HG03558 (cell line): ENCODE measurements at regions not wholly inside any gene's neighbourhood (a gene's known extent, or its start where the extent isn't known, plus 50 kb on each side); places are given as distances from the start of the nearest gene placed in this dataset.

Experiments used
- ATAC-seq: cut with Tn5 transposase; IDR thresholded peaks from one replicate; pipeline ENCODE4 v1.9.1; 2021; ENCODE audit warnings: moderate number of reproducible peaks; ENCODE audit not compliant: unreplicated experiment; ENCODE audit errors: extremely low read depth

DNA sequence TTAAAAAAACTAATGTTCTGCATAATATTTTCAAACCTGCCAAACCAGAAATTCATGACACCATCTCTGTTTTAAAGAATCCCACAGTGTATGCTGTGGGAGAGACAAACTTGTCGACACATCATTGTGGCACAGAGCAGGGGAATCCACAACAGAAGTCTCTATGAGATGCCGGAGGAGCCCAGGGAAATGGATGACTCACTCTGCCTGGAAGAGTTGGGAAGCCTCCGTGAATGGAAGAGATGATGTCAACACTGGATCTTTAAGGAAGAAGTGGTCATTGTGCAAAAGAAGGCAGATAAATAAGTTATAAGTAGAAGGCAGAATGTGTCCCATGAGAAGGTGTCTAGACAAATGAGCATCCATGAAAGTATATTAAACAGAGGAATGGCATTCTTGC, 595.1 kb downstream of the RAB28 start:
- ATAC-seq = no peak

DNA sequence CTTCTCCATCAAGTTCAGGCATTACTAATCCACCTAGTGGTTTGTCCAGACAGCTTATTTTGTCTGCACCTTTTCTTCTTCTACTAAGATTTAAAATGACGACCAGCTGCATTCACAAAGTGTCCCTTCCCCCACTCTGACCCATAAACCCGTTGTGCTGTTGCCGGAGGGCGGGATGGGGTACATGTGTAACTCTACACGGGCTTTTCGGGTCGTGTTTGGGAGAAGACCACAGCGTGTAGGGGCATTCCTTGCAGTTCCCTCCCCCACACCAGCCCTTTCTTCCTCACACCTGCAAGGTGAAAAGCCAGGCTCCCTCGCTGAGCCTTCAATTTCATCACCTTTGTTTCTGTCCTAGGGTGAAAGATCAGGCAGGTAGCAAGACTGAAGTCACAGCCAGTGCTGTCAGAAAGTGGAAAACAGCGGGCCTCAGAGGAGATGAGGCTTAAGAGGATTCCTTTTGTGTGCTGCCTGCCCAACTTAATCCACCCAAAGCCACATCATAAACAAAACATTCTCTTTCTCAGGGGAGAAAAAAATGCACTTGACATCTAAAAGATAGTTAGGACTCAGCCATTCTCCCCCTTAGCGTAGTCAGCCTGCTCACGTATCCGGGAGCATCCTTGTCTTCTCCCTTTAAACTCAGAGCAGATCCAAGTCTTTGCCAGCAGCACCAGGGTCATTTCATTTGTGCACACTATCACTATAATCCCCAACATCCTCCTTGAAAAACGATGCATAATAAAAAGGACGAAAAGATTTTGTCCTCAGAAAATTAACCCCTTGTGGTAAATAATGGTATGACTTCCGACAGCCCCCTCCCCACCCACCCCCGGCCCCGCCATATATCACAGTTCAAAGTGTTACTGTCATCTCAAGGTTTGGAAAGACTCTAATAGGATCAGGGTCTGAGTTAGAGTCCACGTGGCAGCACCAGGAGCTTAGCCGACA, 599.0 kb downstream of the RAB28 start:
- ATAC-seq = no peak

DNA sequence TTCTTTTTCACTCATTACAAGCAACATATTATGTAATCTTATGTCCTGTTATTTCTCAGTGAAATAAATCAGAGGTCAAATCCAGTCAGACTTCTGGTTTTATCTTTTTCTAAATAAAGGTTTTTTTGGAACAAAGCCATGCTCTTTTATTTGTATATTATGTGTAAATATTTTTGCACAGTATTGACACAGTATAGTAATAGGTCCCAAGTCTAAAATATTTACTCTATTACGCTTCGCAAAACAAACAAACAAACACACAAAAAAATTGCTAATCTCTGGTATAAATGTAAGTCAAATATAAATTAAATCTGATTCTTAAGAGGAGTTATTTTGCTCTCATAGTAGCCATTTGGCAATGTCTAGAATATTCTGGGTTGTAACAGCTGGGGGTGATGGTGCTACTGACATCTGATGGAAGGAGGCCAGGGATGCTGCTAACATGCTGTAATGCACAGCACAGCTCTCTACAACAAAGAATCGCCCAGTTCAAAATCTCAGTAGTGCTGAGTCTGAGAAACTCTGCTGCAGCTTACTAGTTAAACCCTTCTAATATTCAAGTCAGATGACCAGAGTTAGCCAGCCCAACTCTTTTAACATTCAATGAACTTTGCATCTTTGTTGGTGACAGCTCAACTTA, 602.1 kb downstream of the RAB28 start:
- no peak for ATAC-seq

DNA sequence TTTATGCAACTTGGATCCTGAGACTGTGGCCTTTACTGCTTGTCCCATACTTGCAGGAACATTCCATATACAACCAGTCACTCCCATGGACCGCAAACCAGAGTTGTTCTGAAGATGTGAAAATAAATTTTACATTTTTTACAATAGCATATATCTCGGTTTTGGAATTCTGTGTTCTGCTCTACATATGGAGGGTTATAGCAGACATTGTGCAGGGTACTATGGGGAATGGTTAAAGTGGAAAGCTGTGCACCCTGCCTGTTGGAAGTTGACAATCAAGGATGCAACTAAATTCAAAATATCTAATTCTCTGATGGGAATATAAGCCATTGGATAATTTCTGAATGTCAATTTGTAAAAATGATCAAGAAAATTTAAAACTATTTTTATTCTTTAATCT, 603.3 kb downstream of the RAB28 start:
- ATAC-seq = no peak

DNA sequence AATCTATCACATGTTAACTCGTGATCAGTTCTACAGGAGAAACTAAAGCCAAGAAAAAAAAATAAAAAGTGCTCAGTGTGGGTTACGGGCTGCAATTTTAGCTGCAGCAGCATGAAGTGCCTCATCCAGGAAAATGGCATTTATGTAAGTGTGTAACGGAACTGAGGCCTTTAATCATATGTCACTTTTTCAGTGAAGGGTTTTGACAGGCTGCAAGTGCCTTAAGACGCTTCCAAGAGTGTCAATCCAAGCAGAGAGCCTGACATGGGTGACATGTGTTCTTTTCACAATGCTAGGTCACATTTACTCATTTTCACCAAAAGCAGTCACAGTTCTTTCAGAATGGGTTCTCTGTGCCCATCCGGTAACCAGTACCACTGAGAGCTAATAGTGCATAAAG, 604.6 kb downstream of the RAB28 start:
- ATAC-seq = no peak

DNA sequence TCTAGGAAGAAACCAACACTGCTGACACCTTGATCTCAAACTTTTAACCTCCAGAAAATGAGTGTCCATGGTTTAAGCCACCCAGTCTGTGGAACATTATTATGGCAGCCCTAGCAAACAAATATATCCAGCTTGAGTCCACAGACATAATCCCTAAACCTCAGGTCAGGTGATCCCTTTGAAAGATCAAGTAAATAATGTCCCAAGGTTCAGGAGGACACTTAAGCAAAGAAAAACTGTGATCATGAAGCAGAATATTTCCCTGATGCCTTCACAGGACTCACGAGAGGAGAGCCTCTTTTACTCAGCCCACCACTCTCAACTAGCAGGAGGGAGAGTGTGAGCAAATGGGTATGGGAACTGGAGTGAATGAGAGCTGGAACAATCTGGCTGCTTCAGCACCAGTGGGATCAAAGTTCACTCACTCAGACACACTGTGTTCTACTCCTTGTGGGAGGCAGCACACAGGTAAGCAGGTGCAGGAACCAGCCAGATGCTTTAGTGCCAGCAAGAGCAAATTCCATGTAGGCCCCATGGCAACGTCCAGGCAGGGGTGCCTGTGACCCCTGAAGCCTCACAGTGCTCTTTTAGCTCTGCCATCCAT, 608.4 kb downstream of the RAB28 start:
- no peak for ATAC-seq

DNA sequence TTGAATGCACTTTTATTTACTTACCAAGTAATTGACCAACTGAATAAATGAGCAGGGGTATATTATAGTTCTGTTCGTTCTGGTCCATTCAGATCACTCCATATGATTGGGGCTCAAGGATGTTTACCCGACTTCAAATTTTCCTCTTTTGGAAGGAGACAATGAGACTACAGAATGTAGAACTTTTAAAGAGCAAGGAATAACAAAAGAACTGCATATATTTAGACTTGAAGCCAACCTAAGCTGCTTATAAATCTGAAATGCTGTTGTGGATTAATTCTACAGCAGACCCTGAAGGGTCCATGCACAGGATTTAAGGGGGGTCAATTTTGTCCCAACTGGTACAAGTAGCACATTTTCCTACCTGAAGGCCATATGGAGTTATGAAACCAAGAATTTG, 610.8 kb downstream of the RAB28 start:
- no peak for ATAC-seq

DNA sequence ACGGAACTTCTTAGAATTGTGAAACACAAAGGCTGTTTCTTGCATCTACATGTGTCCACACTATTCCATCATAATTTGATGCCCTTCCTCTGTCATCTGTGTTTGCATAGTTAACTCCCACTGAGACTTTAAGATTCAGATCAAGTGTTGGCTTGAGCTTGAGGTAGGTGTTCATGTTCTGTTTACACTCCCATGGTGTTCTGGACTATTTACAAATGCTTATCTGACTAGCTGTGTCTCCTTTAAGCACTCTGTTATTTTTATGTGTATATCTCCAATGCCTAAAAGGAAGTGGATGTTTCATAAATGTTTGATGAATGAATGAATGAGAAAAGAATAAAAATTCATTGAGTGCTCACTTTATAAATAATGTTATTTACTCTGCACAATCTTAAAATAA, 622.7 kb downstream of the RAB28 start:
- ATAC-seq = no peak

DNA sequence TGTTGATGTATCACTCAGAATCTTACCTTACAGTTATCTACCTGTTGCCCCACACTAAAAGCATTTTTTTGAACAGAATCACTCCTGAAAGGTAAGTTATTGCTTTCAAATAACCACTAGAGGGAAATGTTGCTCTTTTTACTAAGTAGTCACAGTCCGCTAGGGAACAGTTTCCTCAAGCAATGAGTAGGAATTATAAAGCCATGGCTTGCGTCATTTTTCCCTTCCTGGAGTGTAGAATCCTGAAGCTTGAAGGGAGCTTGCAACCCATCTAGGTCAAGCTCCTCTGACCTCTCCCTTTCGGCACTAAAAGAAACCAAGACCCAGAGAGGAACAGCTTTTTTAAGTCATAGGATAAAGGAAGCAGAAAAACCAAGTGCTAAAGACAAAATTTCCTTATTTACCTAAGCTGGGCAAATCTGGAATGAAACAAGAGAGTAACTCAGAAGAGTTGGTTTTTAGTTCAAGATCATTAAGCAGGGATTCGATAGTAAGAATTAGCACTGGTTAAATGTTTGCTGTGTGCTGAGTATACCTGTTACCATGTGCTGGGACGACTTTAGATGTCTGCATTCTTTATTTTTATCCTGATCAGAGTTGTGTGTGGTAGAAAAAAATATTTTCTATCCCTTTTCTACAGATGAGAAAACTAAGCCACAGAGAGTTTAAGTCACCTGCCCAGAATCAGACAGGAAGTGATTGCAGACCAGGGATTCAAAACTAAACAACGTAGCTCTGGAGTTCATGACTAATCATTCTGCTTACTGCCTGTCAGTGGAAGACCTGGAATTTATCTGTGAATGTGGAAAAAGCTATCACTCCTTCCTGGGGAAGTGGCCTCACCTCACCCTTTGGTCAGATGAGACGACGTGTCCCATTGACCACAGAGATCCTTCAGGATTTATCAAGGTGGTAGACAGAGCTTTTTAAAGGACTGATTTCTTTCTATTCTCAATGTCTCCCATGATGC, 631.5 kb downstream of the RAB28 start:
- ATAC-seq = no peak

DNA sequence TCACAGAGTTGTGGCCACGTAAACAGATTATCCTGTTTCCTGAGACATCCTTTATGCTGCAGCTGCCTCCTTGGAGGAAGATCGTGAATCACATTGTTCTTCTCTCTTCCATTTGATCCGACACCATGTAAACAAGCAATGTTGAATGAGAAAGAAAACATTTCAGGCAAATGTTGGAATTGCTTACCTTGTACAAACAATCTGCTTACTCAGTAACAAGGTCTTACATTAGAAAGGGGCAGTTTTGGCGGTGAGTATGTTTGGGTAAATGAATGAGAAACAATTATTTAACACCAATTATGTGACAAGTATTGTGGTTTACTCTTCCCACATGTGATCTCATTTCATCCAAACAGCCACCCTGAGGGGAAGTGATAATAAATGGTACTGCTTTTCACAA, 637.8 kb downstream of the RAB28 start:
- no peak for ATAC-seq

DNA sequence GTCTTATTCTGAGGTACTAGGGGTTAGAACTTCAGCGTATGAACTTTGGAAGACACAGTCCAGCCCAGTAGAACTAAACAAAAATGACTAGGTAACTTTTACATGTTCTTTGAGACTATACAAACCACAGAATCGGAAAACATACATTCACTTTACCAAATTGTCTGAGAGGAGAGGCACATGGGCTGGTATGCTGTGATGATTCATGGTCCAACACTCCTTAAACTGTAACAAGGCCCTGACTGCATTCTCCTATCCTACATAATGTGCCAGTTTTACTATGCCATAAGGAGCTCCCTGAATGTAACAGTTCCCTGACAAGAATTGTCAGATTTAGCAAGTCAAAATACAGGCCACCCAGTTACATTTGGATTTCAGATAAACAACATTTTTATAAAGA, 640.0 kb downstream of the RAB28 start:
- no peak for ATAC-seq

DNA sequence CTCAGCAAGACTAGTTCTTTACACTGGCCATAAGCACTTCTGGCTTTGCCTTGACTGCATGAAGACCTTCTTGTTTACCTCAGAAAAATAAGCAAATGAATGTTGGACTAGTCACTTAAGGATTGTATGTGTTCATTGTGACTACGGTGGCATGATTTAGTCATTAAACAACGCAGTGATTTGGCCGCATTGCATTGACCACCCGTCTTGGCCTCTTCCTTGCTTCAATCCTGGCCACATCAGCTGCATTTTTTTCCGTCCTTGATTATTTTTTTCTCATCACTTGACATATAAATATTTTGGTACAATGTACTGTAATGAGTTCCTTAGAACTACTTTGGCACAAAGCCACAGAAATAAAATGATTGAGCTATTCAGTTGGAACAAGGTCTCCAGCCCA, 656.2 kb downstream of the RAB28 start:
- ATAC-seq = no peak

DNA sequence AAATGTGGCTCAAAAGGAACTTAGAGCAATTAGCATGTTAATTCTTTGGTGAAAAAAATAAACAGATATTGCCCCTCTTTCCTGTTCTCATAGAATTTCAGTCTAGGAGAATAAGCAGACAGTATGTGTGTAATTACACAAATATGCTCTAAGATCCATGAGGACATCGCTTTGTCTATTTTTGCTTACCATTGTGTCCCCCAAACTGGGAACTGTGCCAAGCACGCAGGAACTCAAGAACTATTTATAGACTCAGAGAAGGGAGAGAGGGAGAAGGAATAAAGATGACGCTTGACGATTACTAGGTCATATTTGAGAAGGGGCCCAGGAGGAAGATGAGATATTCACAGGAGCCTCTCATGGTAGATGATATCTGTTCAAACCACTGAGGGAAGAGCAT, 692.6 kb downstream of the RAB28 start:
- no peak for ATAC-seq

DNA sequence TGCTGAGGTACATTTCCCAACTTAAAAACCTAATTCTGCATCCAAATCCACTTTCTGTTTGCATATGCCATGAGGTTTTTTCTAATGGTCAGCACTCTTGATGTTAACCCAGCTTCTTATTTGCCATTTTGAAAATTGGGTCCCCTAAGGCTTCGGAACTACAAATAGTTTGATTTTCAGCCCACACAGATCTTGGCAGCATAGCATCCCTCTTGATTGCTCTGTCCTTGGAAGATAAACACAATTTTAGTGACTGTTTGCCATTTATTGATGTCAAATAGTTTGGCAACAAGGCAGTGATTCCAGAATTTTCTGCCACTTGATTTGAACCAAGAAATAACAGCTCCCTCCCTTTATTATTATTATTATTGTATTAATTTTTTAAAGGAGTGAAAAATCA, 696.9 kb downstream of the RAB28 start:
- no peak for ATAC-seq

DNA sequence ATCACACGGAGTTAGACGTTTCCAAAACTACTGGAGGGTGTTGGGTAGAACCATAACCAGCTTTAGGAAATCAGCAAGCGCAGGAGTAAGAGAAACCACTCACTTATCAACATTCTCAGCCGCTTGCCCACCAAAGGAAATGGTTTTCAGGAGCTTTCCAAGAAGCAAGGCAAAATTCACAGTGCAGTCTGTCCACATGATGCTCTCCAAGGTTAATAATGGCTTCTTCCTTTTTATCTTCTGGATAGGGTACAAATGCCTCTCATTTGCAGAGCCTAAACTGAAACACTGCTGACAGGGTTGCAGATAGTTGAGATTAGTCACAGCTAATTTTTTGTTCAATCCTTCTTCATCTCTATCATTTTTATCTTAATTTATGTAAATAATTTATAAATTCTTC, 705.4 kb downstream of the RAB28 start:
- no peak for ATAC-seq

DNA sequence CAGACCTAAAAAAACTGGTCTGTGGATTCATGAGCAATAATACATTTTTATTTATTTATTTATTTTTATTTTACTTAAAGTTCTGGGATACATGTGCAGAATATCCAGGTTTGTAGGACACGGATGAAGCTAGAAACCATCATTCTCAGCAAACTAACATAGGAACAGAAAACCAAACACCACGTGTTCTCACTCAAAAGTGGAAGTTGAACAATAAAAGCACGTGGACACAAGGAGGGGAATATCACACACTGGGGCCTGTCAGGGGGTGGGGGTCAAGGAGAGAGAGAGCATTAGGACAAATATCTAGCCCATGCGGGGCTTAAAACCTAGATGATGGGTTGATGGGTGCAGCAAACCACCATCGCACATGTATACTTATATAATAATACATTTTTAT, 705.9 kb downstream of the RAB28 start:
- ATAC-seq = no peak

DNA sequence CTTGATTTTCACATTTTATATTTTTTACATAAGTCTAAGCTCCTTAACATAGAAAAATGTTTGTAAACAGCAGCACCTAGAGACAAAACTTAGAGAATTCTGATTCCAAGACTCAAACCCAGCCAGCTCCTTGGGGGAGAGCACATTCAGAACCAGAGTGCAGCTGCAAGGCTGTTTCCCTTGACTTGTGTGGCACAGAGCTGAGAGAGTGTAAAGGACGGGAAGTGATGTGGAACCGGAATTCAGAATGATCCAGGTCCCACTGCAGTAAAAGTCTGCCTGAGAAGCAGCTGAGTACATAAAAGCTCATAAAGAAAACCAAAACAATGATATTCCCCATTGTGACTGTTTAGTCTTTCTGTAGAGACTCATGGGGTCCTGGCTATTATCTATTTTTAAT, 713.8 kb downstream of the RAB28 start:
- ATAC-seq = no peak

DNA sequence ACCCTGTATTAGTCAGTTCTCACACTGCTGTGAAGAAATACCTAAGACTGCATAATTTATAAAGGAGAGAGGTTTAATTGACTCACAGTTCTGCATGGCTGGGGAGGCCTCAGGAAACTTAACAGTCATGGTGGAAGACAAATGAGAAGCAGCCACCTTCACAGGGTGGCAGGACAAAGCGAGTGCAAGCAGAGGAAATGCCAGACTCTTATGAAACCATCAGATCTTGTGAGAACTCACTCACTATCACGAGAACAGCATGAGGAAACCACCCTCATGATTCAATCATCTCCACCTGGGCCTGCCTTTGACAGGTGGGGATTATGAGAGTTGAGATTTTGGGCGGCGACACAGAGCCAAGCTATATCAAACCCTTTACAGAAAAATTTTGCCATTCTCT, 722.4 kb downstream of the RAB28 start:
- ATAC-seq = no peak

DNA sequence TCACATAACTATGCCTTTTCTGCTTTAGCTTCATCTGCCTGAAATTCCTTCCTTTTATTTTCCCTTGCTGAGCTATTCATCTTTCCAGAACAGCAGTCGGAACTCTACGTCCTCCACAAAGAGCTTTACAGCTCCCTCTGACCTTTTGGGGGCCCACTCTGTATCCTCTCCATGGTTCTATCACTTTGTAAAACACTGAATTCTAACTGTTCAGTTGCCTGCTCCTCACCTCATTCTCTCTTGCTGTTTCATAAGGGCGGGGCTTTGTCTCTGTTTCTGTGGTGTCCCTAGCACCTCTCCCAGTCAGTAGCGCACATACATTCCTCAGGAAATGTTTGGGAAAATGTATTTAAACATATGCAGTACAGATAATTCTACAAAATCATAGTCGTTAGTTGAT, 737.0 kb downstream of the RAB28 start:
- ATAC-seq = no peak

DNA sequence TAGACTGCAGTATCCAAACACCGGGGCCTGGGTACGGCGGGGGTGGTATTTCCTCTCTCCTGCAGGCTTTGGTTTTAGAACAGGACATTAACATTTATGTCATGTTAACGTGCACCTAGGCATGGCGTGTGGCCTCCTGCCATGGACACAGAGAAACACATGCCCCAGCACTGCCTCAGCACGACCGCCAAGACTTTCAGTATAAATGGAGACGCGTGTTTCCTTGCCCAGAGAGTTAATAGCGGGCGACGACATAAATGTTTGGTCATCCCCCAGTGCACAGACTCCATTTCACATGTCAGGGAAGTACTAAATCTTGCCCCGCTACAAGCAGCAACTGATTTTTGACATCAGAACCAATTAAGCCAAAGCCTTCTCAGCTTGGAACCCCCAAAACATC, 737.9 kb downstream of the RAB28 start:
- ATAC-seq = no peak
